IMR-90 (cell line): ENCODE measurements at regions not wholly inside any gene's neighbourhood (a gene's known extent, or its start where the extent isn't known, plus 50 kb on each side); places are given as distances from the start of the nearest gene placed in this dataset.

Experiments used
- BHLHE40 ChIP-seq: fragments of 150-350 bp; IDR thresholded peaks from 2 replicates; pipeline ENCODE4 v1.6.1; 2016; ENCODE audit warnings: mild to moderate bottlenecking, low read depth, low read length
- CEBPB ChIP-seq: IDR thresholded peaks from 2 replicates; pipeline ENCODE4 v1.6.1; 2012; ENCODE audit warnings: low read depth, low read length, improper control_type of control experiment
- CTCF ChIP-seq: conservative IDR thresholded peaks from 2 replicates; pipeline ENCODE4 v1.5.1; 2012; ENCODE audit warnings: mild to moderate bottlenecking, low read depth, low read length, improper control_type of control experiment
- FOS ChIP-seq: fragments of 150-350 bp; IDR thresholded peaks from 2 replicates; pipeline ENCODE4 v1.6.1; 2016; ENCODE audit warnings: low read depth, low read length
- MXI1 ChIP-seq: IDR thresholded peaks from 2 replicates; pipeline ENCODE4 v1.6.1; 2012; ENCODE audit warnings: low read depth, mild to moderate bottlenecking, low read length, moderate library complexity, borderline replicate concordance
- POLR2A ChIP-seq: IDR thresholded peaks from 2 replicates; pipeline ENCODE4 v1.6.1; 2012; ENCODE audit warnings: mild to moderate bottlenecking, low read depth, low read length
- RFX5 ChIP-seq: IDR thresholded peaks from 2 replicates; pipeline ENCODE4 v1.8.0; 2012; ENCODE audit warnings: low read depth, mild to moderate bottlenecking, low read length, moderate library complexity
- SMC3 ChIP-seq: fragments of 150-350 bp; IDR thresholded peaks from 2 replicates; pipeline ENCODE4 v1.6.1; 2016; ENCODE audit warnings: low read depth, mild to moderate bottlenecking, antibody characterized with exemption, low read length, moderate library complexity
- USF2 ChIP-seq: fragments of 150-350 bp; IDR thresholded peaks from 2 replicates; pipeline ENCODE4 v1.6.1; 2017; ENCODE audit warnings: mild to moderate bottlenecking, antibody characterized with exemption, low read length, low read depth

- no peak for TF ChIP-seq POLR2A
- no peak for TF ChIP-seq CTCF
- no peak for TF ChIP-seq SMC3
- no peak for TF ChIP-seq USF2
- TF ChIP-seq FOS: no peak
- no peak for TF ChIP-seq RFX5
- TF ChIP-seq CEBPB: no peak
- TF ChIP-seq MXI1: no peak
- TF ChIP-seq BHLHE40: no peak
Observed at GRCh38 chr10:3904419-3904960, 119.5 kb upstream of the KLF6 start.
